ENCODE measurements at regions not wholly inside any gene's neighbourhood (a gene's known extent, or its start where the extent isn't known, plus 50 kb on each side); places are given as distances from the start of the nearest gene placed in this dataset.

- Histone ChIP-seq H3K4me3 (no peak overlapping the region), H3K27me3 (ENCODE audit: insufficient read depth) (no peaks in the 10 kb centered on the region), H3K79me2 (replicated peaks; ENCODE audit: insufficient read depth) (no peaks in the 10 kb centered on the region), H4K20me1 (replicated peaks; ENCODE audit: insufficient read depth) (no peaks in the 10 kb centered on the region), H3K4me1 (ENCODE audit: insufficient read depth) (no peaks in the 10 kb centered on the region), H3K36me3 (ENCODE audit: insufficient read depth) (no peaks in the 10 kb centered on the region), H3K9me2 (ENCODE audit: insufficient read depth) (no peaks in the 10 kb centered on the region), H3K4me2 (no peak overlapping the region), H3K27ac (ENCODE audit: low read depth) (no peak overlapping the region), H3F3A (replicated peaks; ENCODE audit: low read depth) (no peaks in the 10 kb centered on the region), H2AFZ (no peak overlapping the region)
- ATAC-seq (no peak), DNase-seq (ENCODE audit: low spot score) (no peak)
- Mint-ChIP-seq H3K4me1 (no peaks in the 10 kb centered on the region), H3K9me3 (peaks cover 91% of the 10 kb centered on the region), H3K27me3 (ENCODE audit: insufficient read depth, low read depth, poor library complexity) (peaks cover 10% of the 10 kb centered on the region), H3K27ac (no peak overlapping the region), H3K36me3 (ENCODE audit: low read depth) (peaks cover 38% of the 10 kb centered on the region), H3K4me3 (no peak overlapping the region)
- TF ChIP-seq ZNF114 (CRISPR knock-in tag; IDR thresholded peaks at IDR 0.05) (no peak), NANOG (IDR thresholded peaks at IDR 0.05; ENCODE audit: borderline replicate concordance) (no peak), STAT1 (IDR thresholded peaks at IDR 0.05; ENCODE audit: unreplicated experiment) (no peak), POLR2AphosphoS5 (IDR thresholded peaks at IDR 0.05; ENCODE audit: low read depth) (no peak), CTCF (conservative IDR thresholded peaks at IDR 0.05; ENCODE audit: low read depth in 2 of 2) (no peak), CREB1 (CRISPR knock-in tag; IDR thresholded peaks at IDR 0.05; ENCODE audit: low read depth) (no peak), REST (IDR thresholded peaks at IDR 0.05; ENCODE audit: unreplicated experiment) (no peak), ZNF462 (CRISPR knock-in tag; IDR thresholded peaks at IDR 0.05) (no peak), ETS1 (IDR thresholded peaks at IDR 0.05) (no peak), JUNB (IDR thresholded peaks at IDR 0.05; ENCODE audit: unreplicated experiment) (no peak), EZH2phosphoT487 (IDR thresholded peaks at IDR 0.05; ENCODE audit: unreplicated experiment) (no peak), ZNF331 (CRISPR knock-in tag; IDR thresholded peaks at IDR 0.05; ENCODE audit: low read depth) (no peak), EZH2 (IDR thresholded peaks at IDR 0.05; ENCODE audit: low read depth, unreplicated experiment) (no peak)
Measured at GRCh38 chr14:105853907-105854599, 327.7 kb downstream of the TMEM121 start.
